ENCODE measurements at regions not wholly inside any gene's neighbourhood (a gene's known extent, or its start where the extent isn't known, plus 50 kb on each side); places are given as distances from the start of the nearest gene placed in this dataset.

DNA sequence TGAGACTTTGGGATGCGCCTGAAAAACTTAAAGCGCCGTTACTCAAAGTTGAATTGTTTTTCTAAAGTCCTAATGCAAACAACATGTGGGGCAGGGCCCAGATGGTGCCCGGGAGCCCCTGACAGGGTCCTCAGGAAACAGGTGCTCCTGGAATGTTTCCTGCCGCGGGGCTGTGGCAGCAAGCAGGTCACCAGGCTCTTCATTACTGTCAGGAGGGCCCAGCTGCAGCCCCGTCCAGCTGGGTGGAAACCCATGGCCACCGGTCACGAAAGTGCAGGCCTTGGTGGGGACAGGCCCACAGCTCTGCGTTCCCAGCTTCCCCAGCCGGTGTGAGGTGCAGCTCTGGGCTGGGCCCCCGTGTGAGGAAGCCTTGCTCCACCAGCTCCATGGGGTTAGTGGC lies 63.9 kb upstream of the GATA2 start:
- TF ChIP-seq, protein P1, sequence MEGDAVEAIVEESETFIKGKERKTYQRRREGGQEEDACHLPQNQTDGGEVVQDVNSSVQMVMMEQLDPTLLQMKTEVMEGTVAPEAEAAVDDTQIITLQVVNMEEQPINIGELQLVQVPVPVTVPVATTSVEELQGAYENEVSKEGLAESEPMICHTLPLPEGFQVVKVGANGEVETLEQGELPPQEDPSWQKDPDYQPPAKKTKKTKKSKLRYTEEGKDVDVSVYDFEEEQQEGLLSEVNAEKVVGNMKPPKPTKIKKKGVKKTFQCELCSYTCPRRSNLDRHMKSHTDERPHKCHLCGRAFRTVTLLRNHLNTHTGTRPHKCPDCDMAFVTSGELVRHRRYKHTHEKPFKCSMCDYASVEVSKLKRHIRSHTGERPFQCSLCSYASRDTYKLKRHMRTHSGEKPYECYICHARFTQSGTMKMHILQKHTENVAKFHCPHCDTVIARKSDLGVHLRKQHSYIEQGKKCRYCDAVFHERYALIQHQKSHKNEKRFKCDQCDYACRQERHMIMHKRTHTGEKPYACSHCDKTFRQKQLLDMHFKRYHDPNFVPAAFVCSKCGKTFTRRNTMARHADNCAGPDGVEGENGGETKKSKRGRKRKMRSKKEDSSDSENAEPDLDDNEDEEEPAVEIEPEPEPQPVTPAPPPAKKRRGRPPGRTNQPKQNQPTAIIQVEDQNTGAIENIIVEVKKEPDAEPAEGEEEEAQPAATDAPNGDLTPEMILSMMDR (IDR thresholded peaks at IDR 0.05) = no peak
- TF ChIP-seq POLR2A (IDR thresholded peaks at IDR 0.05) (no peak), POLR2AphosphoS5 (IDR thresholded peaks at IDR 0.05) (no peak), EP300 (IDR thresholded peaks at IDR 0.05) (no peak)

Data from gastroesophageal sphincter (tissue), 3 donors.